GM18499 (cell line): ENCODE measurements at regions not wholly inside any gene's neighbourhood (a gene's known extent, or its start where the extent isn't known, plus 50 kb on each side); places are given as distances from the start of the nearest gene placed in this dataset.
A peak's percentile ranks its signal among the peaks of the same experiment; 100 is the strongest.

Experiments used
- ATAC-seq: cut with Tn5 transposase; IDR thresholded peaks from one replicate; pipeline ENCODE4 v1.9.1; 2021; ENCODE audit warnings: moderate number of reproducible peaks; ENCODE audit not compliant: insufficient read depth, unreplicated experiment

DNA sequence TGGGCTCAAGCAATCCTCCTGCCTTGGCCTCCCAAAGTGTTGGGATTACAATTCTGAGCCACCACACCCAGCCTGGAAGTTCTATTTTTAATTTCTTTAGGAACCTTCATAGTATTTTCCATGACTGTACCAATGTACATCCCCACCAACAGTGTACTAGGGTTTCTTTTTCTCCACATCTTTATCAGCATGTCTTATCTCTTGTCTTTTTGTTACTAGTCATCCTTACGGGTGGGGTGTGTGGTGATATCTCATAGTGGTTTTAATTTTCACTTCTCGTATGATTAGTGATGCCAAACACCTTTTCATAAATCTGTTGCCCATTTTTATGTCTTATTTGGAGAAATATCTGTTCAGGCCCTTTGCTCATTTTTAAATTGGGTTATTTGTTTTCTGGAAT, 123.0 kb upstream of the MEF2C start:
- no peak for ATAC-seq

DNA sequence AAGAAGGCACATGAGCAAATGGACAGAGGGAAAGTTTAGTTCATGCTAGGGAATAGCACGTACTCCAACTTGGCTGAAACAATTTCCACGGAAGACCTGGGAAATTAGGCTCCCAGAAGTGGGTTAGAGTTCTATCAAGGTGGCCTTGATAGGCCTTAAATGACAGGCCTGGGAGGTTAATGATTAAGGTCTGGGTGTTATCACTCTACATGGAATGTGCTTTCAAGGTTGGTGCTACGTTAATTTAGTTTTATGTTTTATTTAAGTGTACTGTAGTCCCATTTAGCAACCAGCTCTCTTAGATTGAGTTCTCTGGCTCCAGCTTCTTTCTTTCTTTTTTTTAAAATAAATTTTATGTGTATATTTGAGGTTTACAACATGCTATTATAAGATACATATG, 121.4 kb upstream of the MEF2C start:
- no peak for ATAC-seq

DNA sequence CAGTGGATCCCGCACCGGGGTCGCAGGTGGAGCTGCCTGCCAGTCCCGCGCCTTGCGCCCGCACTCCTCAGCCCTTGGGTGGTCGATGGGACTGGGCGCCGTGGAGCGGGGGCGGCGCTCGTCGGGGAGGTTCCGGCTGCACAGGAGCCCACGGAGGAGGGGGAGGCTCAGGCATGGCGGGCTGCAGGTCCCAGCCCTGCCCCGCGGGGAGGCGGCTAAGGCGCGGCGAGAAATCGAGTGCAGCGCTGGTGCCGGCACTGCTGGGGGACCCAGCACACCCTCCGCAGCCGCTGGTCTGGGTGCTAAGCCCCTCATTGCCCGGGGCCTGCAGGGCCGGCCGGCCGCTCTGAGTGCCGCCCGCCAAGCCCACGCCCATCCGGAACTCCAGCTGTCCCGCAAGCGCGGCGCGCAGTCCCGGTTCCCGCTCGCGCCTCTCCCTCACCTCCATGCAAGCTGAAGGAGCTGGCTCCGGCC, 120.6 kb upstream of the MEF2C start:
- ATAC-seq: no peak

DNA sequence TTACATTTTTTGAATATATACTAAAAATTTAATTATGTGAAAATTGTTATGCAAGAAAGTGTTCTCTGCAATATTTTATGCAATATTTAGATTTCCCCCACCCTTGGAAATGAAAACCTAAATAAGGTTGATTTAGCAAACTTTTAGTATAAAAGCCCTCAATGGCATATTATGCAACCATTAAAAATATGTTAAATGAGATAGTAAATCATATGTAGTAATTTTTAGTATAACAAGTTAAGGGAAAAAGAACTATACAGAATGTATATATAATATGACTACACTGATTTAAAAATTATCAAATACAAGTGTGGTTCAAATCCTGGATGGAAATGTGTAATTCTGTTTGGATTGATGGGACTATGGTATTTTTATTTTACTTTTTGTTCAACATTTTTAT, 116.9 kb upstream of the MEF2C start:
- ATAC-seq: no peak

DNA sequence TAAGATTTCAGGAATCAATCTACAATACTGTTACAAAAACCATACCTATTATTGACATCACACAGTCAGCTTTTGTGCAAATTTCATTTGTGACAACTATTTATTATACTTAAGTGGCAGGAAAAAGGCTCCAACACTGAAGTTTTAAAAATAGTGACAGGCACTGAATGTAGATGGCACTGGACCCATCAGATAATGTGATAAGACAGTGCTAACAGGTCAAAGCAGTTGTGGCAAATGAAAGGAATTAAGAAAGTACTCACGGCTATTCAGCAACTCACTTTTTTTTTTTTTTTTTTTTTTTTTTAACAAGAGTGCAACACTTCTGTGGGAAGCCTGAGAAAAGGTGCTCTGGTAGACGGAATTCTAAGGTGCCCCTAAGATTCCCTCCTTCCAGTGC, 115.0 kb upstream of the MEF2C start:
- no peak for ATAC-seq

DNA sequence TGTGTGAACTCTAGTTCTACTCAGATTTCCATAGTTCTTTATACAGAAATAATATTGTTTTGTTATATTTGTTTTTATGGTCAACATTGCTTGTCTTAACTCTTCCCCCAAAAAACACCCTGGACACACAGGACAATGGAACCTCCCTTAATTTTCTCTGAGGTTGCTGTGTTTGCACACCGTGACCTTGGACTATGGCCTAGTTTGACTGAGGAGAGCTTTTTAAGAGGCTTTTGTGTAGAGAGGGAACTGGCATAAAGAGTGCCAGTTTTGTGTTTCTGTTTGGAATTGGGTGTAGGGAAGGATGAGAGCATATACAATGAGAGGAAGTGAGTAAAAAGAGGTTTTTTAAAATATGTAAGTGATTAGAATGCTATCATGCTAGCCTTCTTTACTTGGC, 101.1 kb upstream of the MEF2C start:
- no peak for ATAC-seq

DNA sequence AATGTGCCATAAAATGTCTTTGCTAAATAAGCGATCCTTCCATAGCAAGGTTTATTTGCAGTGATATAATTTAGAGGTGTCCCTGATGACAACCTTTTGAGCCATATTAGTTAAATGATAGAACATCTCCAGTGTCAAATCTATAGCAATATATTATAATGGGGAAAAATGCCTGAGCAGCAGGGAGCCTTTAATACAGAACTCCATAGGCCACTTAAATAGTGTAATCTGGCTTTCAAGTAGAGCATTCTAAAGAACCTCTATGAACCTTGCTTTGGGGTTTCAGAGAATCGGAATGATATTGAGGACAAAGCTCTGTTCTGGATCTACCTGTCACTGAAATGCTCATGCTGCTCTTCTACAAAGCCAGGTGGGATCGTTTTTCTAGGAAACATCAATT, 96.7 kb upstream of the MEF2C start:
- ATAC-seq: no peak

DNA sequence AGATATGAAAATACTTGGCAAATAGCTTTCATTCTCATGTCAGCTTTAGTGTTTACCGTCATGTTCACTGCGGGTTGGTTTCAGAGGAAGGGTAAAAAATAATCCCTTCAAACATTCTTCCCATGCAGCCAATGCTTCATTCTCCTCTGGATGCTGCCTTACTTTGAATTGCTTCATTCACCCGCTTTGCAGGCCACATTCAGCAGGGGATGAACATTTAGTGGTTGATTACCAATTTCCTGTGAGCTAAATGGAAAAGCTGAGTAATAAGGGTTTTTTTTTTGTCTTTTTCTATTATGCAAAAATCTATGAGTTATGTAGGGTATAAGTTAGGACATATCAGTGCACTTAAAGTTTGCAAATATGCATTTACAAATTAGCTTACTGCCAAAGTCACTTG, 96.3 kb upstream of the MEF2C start:
- peak; percentile 85 for ATAC-seq

DNA sequence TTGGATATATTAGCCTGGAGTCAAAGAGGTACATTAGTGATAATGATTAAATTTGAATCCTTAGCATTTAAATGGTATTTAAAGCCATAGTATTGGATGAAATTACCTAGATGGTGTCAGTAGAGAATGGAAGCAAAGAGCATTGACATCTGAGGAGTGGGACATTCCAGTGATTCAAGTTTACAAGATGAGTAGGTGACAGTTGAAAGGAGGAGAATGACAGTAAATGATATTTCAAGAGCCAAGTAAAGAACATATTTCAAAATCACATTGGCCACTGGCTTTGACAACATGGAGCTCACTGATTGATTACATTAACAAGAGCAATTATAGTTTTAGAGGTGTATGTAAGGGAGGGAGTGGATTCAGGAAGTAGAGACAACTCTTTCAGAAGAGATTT, 93.9 kb upstream of the MEF2C start:
- ATAC-seq: no peak

DNA sequence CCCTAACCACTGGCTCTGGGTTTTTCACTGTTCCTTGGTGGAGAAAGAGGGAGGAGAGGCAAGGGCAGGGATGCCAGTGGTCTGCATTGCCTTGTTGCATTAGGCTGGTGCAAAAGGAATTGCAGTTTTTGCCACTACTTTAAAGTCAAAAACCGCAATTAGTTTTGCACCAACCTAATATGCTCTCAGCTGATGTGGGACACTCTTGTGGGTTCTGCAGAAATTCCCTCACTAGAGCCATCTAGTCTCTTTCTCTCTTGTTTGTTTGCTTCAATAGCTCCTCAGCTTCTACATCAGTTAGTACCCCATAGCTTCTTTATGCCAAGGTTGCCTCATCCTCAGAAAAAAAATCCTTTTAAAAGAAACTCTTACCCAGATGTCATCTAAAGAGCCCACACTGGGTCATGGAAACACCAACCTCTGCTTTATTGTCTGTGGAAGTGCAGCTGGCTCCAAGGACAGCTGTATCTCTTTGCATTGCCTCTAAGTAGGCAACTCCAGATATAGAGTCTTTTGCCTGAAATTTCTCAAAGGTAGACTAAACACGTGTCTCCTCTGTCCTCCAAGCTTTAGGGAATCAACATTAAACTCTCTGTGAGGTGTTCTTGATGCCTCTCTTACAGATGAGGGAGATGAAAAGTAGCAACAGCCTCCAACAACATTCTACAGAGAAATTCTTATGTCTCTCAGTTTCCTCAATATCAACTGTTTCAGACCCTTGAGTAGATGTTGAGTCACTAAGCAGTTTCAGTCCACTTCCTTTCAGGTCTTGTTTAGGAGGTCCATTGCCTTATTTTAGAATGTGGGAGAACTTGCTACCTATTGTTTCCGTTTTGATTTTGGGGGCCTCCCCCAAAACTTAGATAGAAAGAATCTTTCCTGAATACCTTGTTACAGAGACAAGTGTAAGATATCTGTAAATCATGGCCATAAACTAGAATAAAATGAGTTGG, 84.9 kb upstream of the MEF2C start:
- ATAC-seq: peak; percentile 70

DNA sequence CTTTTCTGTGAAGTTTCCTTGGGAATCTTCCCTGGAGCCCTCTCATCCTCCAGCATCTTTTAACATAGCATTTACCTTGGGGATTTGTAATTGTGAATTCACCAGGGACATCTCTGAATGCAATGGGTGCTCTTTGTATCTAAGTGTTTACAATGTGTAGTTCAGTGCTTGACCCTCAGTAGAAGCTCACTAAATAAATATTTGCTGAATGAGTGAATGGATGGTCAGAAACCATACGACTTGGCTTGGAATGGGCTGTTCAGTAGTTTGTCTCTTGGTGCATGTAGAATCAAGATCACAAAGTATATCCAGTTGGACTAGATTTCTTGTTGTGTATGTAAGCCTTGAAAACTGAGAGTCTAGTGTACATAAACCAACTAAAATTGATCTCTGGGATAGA, 81.8 kb upstream of the MEF2C start:
- ATAC-seq: no peak

DNA sequence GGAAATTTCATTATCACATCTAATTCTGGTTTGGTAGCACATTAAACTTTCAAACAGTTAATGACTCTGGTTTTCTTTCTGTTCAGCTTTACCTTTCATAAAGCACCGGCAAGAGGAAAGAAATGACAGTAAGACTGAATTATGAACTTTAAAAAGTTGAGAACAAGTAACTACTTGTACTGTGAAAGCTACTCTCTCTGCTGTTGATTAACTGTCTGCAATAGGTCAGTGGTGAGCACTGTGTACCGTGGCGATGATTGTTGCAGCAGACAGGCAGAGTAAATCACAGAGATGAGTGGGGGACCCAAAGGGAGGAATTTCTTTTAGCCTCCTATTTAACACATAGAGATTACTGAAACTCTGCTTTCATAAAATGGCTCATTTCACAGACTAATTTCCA, 74.0 kb upstream of the MEF2C start:
- ATAC-seq: no peak

DNA sequence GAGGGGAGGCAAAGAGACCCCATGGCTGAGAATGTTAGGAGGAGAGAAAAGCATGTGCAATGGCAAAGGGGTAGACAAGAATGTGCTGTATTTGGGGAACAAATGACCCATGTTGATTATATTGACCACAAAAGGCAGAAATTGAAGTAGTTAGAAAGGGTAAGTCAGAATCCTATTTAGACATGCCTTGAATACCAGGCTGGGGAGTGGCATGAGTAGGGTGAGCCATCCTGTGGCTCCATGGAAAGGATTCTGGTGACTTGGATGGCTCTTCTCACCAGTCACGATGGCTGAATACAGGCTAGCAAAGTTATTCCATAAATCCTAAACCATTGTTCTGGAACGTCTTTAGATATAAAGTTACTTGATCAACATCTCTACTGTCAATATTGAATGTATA, 73.4 kb upstream of the MEF2C start:
- no peak for ATAC-seq

DNA sequence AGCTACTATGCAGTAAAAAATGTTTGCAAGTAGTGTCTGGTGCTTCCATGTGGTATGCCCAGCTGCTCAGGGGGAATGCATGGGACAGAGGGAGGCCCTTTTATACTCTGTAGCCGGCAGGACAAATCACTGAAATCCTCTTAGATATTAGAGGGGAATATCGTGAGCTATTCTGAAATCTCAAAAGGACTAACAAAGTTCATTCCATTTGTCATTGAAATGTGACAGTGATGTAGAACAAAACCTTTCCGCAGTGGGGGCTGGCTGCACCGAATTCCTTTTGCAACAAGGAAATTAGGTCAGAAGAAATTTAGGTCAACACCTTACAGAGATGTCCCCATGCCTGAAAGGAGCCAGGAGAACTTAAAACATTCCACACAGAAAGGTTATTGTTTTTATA, 72.4 kb upstream of the MEF2C start:
- ATAC-seq: no peak

DNA sequence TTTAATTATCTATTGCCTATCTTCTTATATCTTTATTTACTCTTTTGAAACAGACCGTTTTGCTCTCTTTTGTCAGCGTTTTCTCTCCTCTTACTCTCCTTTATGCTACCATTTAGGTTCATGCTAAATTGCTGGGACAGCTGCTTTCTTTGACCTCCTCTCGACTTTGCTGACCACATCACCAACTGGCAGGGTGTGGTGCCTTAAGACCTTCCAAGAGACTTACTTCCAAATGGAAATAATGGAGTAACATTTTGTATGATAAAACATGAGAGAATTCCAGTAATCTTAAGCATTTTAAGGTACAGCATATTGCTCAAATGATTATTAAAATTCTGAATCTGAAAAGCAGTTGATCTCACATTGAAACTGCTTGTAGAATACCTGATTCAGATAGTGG, 71.5 kb upstream of the MEF2C start:
- no peak for ATAC-seq

DNA sequence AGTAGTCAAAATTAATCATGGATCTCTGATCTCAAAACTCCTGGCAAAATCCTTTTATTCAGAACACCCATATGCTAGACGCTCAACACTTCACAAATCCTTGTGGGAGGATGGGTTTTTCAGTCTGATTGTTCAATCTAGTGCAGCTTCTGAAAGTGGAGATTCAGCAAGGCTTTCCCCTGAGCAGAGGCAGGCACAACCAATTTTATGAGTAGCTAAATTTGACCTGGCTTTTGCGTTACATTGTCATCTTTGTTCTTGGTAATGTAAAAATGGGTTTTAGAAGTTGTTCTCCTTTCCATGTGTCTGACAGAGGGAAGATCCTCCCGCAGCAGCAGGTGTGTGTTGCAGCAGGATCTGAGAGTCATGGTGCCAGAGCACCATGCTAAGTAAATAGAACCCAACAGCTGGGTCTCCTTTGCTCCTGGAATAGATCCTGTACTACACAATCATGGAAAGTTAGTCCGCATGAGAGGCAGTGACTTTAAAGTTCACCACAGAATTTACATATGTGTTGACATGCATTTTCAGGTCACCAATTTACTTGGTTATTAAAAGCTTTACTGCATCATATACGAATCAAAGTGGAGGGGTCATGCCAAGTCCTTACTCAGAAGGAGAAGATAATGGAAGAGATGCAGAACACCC, 70.1 kb upstream of the MEF2C start:
- ATAC-seq: no peak

DNA sequence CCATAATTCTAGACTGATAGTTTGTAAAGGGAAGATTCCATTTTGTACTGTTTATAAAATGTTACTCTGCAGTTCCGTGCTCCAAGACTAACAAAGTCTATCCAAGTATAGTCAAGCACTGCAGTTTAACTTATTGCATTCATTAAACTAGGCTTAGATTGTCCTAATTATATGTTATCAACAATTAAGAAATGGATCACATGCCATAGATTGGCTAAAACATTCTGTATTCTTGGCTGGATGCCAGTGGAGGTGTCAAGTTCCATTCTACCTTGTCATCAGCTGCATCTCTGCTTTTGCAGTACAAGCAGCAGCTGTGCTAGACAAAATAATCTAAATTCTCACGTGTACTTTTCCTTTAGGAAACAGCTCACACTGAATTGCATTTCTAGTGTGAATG, 69.4 kb upstream of the MEF2C start:
- no peak for ATAC-seq

DNA sequence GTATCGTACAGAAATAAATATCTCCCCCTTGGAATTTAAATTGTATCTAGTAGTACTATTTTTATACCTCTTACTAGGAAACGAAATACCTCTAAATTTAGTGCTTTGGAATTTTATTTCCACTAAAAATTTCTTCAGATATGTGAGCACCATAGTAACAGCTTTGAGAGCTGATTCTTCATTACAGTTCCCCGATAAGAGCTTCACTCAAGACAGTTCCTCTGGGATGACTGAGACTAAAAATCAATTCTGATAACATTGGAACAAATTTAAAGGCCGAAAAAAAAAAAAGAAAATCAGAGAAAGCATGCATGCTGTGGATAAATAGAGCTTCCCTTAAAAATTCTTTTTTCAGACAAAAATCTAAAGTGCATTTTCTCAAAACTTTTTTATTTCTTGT, 68.5 kb upstream of the MEF2C start:
- ATAC-seq: no peak

DNA sequence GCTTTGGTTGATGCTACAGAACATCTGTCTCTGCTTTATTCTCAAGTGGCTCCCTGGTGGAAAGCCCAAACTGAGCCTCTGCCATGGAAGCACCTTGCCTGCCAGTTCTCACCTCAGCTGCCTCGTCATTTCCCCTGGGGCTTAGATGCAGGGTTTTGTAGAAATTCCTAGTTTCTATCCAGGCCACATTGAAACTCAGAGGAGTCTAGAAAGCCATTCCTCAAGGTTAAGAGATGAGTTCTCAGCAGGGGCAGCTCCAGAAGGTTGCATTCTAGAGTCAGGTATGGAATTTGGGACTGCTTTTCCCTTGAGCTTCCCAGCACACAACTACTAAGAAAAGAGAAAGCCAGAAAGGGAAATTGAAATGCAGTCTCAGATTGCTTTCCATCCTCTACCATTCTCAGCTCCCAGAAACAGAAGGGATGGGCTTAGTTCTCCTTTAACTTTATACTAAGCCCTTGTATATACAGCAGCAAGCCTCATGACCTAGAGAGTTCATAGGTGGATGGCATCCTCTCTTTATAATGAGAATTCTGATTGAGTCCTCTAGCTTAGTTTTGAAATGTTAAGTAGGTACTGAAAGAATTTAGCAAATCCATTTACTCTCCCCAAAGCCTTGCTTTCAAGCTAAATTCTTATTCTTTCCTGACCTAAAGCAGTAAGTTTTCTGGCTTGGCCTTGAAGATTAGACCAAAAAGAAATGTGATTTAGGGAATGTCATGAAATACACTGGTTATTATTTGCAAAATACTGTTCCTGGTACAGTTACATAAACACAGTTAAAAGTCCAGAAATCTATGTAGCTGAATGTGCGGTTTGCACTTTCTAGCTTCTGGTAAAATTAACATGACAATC, 66.0 kb upstream of the MEF2C start:
- no peak for ATAC-seq

DNA sequence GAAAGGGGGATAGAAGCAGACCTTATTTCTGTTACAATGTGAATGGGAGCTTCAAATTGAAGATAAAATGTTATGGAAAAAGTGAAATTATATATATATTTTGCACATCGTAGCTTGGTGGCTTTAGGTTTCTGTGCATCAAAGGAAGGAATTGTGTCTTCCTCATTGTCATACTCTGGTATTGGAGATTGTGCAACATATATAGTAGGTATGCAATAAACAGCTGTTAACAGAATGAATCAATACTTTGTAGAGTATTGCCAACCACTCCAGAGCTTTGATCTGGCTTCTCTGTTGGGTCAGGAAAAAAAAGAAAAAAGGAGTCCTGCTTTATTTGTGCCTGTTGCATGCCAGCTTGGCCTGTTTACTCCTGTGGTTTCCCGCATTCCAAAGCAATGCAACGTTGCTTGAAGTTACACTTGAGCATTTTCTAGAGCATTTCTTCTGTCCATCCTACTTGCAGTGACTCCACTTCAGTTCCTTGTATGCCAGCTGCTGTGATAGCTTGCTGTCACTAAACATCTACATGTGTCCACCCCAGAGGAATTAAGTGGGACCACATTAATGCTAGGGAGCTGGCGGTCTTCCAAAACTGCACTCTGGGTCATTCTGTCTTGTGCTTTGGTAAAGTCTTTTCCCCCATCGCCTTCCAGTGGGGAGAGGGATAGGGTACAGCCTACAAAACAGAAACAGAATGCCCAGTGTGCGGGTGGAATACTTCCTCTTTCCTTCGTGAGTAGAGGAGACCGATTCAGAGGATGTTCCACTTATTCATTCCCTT, 62.0 kb upstream of the MEF2C start:
- no peak for ATAC-seq
